Lung (tissue), 11 donors: ENCODE measurements at regions not wholly inside any gene's neighbourhood (a gene's known extent, or its start where the extent isn't known, plus 50 kb on each side); places are given as distances from the start of the nearest gene placed in this dataset.

Experiments used
- ATAC-seq: fragments of 200-7000 bp; cut with Tn5 transposase; one replicate; pipeline ENCODE4 v1.9.1; 2020; ENCODE audit warnings: moderate number of reproducible peaks; ENCODE audit not compliant: insufficient read depth, low FRiP score
- DNase-seq, 3 donors: peaks; one replicate each; pipeline ENCODE4 v3.0.0-alpha.2; 2013 to 2017
- H3K27ac ChIP-seq, 2 donors: one replicate each; pipeline ENCODE4 v1.5.1; 2013; ENCODE audit warnings: mild to moderate bottlenecking in 2 of 2, moderate library complexity in 2 of 2, control low read depth in 1 of 2, inconsistent platforms in 1 of 2, low read depth in 1 of 2, low read length in 1 of 2
- H3K27me3 ChIP-seq, 3 donors: one replicate each; pipeline ENCODE4 v1.5.1; 2013; ENCODE audit warnings: low read length in 2 of 3; ENCODE audit not compliant: control insufficient read depth in 3 of 3, insufficient read depth in 3 of 3
- H3K36me3 ChIP-seq, 4 donors: one replicate each; pipeline ENCODE4 v1.5.1; 2013; ENCODE audit warnings: low read length in 4 of 4, mild to moderate bottlenecking in 1 of 4, moderate library complexity in 1 of 4; ENCODE audit not compliant: control insufficient read depth in 4 of 4, insufficient read depth in 4 of 4
- H3K4me1 ChIP-seq, 5 donors: one replicate each; pipeline ENCODE4 v1.5.1; 2013; ENCODE audit warnings: low read length in 5 of 5, mild to moderate bottlenecking in 2 of 5, moderate library complexity in 1 of 5; ENCODE audit not compliant: control insufficient read depth in 5 of 5, insufficient read depth in 5 of 5
- H3K4me3 ChIP-seq: one replicate; pipeline ENCODE4 v1.5.1; 2013; ENCODE audit warnings: mild to moderate bottlenecking, control low read depth, moderate library complexity
- H3K9ac ChIP-seq, 2 donors: one replicate each; pipeline ENCODE4 v1.5.1; 2013; ENCODE audit warnings: low read length in 2 of 2, control low read depth in 1 of 2; ENCODE audit not compliant: insufficient read depth in 1 of 2
- H3K9me3 ChIP-seq, 4 donors: one replicate each; pipeline ENCODE4 v1.5.1; 2013; ENCODE audit warnings: low read length in 3 of 4, mild to moderate bottlenecking in 1 of 4, moderate library complexity in 1 of 4; ENCODE audit not compliant: control insufficient read depth in 4 of 4, insufficient read depth in 3 of 4
- WGBS, 2 donors: extraction: QIAGEN DNeasy Blood & Tissue Kit; methylation state at CpG; one replicate each; pipeline ENCODE4 v1.1.7; 2013; 5-methylcytosine and 5-hydroxymethylcytosine counted together
- TF ChIP-seq, protein P1 (sequence below): IDR thresholded peaks from 2 replicates; pipeline ENCODE4 v1.5.1; 2012; ENCODE audit warnings: mild to moderate bottlenecking; ENCODE audit errors: control extremely low read depth, extremely low read depth
- donor health status: control.
- donor health status: control.
- donor health status: Bipolar disorder and iron deficiency.
- donor health status: healthy.
- donor health status: DM: yes; HTN: yes; CAD: no.

DNA sequence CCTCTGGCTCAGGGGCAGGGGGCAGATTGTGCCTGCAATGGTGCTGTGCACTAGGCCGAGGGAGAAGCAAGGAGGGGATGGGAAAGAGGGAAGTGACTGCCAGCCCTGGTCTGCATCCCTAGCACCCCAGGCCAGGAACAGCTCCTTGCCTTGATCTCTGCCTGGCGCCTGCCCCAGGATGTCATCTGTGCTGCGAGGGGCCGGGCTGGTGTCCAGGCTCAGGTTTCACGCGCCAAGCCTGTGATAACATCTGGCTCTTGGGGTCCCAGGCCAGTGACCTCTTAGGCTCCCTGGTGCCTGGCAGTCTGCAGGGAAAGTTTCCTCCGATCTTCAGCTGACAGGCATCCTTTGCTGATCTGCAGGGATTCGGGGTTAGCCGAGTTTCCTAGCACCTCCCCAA is 193.5 kb upstream of the GPR26 start:
- DNase-seq = peak in 2 of 3 donors; percentile 9 to 28
- ATAC-seq = no peak
- Histone ChIP-seq H3K36me3 (no peaks in the 10 kb centered on the region), H3K9ac (no peak overlapping the region), H3K27me3 (peaks cover 0 to 10% (median 8%) of the 10 kb centered on the region in 3 donors), H3K4me1 (peaks cover 0 to under 1% (median 0%) of the 10 kb centered on the region in 5 donors), H3K4me3 (no peak overlapping the region), H3K9me3 (no peaks in the 10 kb centered on the region), H3K27ac (no peak overlapping the region)
- WGBS, 2 donors = 7 to 9% methylated on average over 6 to 9 of the region's 9 CpGs
- TF ChIP-seq, protein P1, sequence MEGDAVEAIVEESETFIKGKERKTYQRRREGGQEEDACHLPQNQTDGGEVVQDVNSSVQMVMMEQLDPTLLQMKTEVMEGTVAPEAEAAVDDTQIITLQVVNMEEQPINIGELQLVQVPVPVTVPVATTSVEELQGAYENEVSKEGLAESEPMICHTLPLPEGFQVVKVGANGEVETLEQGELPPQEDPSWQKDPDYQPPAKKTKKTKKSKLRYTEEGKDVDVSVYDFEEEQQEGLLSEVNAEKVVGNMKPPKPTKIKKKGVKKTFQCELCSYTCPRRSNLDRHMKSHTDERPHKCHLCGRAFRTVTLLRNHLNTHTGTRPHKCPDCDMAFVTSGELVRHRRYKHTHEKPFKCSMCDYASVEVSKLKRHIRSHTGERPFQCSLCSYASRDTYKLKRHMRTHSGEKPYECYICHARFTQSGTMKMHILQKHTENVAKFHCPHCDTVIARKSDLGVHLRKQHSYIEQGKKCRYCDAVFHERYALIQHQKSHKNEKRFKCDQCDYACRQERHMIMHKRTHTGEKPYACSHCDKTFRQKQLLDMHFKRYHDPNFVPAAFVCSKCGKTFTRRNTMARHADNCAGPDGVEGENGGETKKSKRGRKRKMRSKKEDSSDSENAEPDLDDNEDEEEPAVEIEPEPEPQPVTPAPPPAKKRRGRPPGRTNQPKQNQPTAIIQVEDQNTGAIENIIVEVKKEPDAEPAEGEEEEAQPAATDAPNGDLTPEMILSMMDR = no peak

DNA sequence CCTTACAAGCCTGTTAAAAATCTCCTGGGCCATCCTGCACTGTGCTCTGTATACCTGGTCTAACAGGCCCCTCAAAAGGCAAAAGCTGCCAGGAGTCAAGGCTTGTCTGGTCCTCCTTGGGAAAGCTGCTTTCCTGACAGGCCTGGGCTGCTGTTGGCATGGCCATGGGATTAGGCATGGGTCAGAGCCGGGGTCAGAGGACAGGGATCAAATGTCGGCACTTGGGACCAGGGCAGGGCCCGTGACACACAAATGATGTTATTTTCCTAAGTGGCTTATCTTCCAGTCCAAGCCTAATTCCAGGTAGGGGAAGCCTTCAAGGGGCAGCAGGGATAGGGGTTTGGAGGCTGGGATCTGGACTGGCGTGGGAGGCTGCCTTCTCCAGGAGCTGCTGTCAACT is 191.5 kb upstream of the GPR26 start:
- no peak for DNase-seq
- TF ChIP-seq, protein P1 = no peak
- H3K27ac ChIP-seq = no peak overlapping the region
- H3K4me3 ChIP-seq = no peak overlapping the region
- no peak for ATAC-seq
- no peak overlapping the region for H3K9ac ChIP-seq
- H3K4me1 ChIP-seq = peaks cover 0 to 14% (median 0%) of the 10 kb centered on the region in 5 donors
- WGBS, 2 donors = 65 to 85% methylated on average over 4 of the region's 4 CpGs
- H3K36me3 ChIP-seq = no peaks in the 10 kb centered on the region
- H3K9me3 ChIP-seq = no peaks in the 10 kb centered on the region
- H3K27me3 ChIP-seq = peaks cover 3 to 10% (median 8%) of the 10 kb centered on the region in 3 donors

DNA sequence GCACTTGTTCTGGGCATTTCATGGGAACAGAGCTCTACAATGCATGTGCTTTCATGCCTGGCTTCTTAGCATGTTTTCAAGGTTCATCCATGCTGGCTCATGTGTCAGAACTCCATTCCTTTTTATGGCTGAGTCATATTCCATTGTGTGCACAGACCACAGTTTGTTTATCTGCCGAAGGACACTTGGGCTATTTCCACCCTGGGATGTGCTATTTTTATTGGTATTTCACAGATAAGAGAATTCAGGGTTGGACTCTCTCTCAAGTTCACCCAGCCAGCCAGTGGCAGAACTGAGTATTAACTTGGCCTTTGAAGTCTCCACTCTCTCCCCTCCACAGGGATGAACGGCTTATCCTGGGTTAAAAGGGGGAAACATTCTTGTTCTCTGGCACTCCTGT is 190.7 kb upstream of the GPR26 start:
- peaks cover 3 to 10% (median 8%) of the 10 kb centered on the region in 3 donors for H3K27me3 ChIP-seq
- 45 to 57% methylated on average over 2 of the region's 2 CpGs for WGBS, 2 donors
- TF ChIP-seq, protein P1 = no peak

DNA sequence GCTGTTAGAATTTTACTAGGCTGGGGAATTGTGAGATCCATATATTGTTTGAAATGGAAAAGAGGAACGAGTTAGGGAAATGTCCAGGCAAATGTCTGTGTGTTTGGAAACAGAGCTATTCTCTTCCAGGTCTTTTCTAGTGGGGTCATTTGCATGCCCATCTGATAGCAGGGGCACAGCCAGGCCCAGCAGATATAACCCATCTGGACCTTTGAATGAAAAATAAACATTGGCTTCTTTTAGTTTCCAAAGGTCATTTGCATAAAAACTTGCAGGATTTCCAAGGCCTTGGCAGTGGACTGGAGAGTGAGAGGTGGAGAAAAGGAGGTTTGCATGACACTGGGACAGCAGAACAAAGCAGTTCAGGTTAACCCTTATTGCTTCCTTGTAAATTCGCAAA is 188.0 kb upstream of the GPR26 start:
- ATAC-seq = no peak
- TF ChIP-seq, protein P1 = no peak
- Histone ChIP-seq H3K9me3 (peaks cover 0 to 2% (median 0%) of the 10 kb centered on the region in 4 donors), H3K4me3 (no peak overlapping the region), H3K27ac (no peak overlapping the region), H3K9ac (no peak overlapping the region), H3K27me3 (peaks cover 3 to 8% (median 7%) of the 10 kb centered on the region in 3 donors), H3K4me1 (peaks cover 0 to 15% (median 0%) of the 10 kb centered on the region in 5 donors), H3K36me3 (no peaks in the 10 kb centered on the region)
- WGBS, 2 donors = 63 to 66% methylated on average over 2 of the region's 2 CpGs
- peak in 2 of 3 donors; percentile 63 to 68 for DNase-seq

More for the DNA sequence above, 190.7 kb upstream of the GPR26 start:
- Histone ChIP-seq H3K4me1 (peaks cover 0 to 15% (median 0%) of the 10 kb centered on the region in 5 donors), H3K27ac (no peak overlapping the region), H3K9me3 (no peaks in the 10 kb centered on the region), H3K9ac (no peak overlapping the region), H3K36me3 (no peaks in the 10 kb centered on the region), H3K4me3 (no peak overlapping the region)
- no peak for ATAC-seq
- no peak for DNase-seq
